NB4 (cell line): ENCODE measurements at regions not wholly inside any gene's neighbourhood (a gene's known extent, or its start where the extent isn't known, plus 50 kb on each side); places are given as distances from the start of the nearest gene placed in this dataset.

Experiments
- CTCF ChIP-seq: IDR thresholded peaks from one replicate; pipeline ENCODE4 v1.5.1; 2012; ENCODE audit warnings: low read depth, low read length
- POLR2A ChIP-seq: IDR thresholded peaks from 2 replicates; pipeline ENCODE4 v1.6.1; 2011; ENCODE audit warnings: mild to moderate bottlenecking; ENCODE audit not compliant: insufficient read length; ENCODE audit errors: extremely low read depth
- TF ChIP-seq, protein P1 (sequence below): IDR thresholded peaks from 2 replicates; pipeline ENCODE4 v1.6.1; 2011; ENCODE audit warnings: low read depth, low read length

DNA sequence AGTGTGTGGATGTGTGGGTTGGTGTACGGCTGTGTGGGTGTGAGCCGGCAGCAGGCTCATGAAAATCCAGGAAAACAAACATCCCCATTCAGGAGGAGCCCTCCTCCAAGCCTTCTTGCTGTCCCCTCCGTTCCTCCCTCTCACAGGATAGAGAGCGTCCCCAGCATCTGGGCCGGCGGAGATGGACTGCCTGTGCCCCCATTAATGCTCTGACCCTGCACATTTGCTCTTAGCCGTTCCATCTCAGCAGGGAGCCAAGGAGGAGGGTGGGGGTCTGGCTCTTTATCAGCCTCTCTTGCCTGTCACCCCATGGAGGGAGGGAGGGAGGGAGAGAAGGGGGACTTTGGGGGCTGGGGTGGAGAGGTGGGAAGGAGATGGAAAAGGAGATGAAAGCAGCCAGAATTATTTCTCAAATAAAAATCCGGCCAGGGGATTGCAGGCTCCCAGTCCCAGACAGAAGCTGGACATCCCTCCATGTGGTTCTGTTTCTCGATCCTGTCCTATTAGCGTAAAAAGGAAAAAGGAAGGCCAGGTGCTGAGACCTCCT is 240.0 kb upstream of the ZFHX3 start:
- no peak for TF ChIP-seq CTCF
- TF ChIP-seq POLR2A, result no peak
- TF ChIP-seq, protein P1, sequence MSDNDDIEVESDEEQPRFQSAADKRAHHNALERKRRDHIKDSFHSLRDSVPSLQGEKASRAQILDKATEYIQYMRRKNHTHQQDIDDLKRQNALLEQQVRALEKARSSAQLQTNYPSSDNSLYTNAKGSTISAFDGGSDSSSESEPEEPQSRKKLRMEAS, result no peak
